Neuronal stem cell (in vitro differentiated cells): ENCODE measurements at regions not wholly inside any gene's neighbourhood (a gene's known extent, or its start where the extent isn't known, plus 50 kb on each side); places are given as distances from the start of the nearest gene placed in this dataset.
"Not testable (repeated sequence)": the region's sequence is repeated elsewhere in the genome, so short reads cannot be mapped to it uniquely, and the experiment has no call there.

Experiments
- DNase-seq: peaks from one replicate; pipeline ENCODE4 v3.0.0-alpha.2; 2013; ENCODE audit warnings: low spot score
- H2AFZ ChIP-seq: one replicate; pipeline ENCODE4 v1.6.1; 2013; ENCODE audit warnings: mild to moderate bottlenecking, low read length, inconsistent platforms
- H2AK5ac ChIP-seq: 2 replicates; pipeline ENCODE4 v1.6.1; 2013; ENCODE audit warnings: low read depth, mild to moderate bottlenecking, inconsistent platforms, low read length, moderate library complexity, mixed read lengths
- H2BK120ac ChIP-seq: 2 replicates; pipeline ENCODE4 v1.6.1; 2013; ENCODE audit warnings: low read depth, mild to moderate bottlenecking, inconsistent platforms, low read length, moderate library complexity, mixed read lengths
- H2BK12ac ChIP-seq: one replicate; pipeline ENCODE4 v1.6.1; 2013; ENCODE audit warnings: low read length, inconsistent platforms
- H2BK15ac ChIP-seq: 2 replicates; pipeline ENCODE4 v1.6.1; 2013; ENCODE audit warnings: mild to moderate bottlenecking, low read length, inconsistent platforms, mixed read lengths
- H2BK5ac ChIP-seq: one replicate; pipeline ENCODE4 v1.6.1; 2013; ENCODE audit warnings: inconsistent platforms, mild to moderate bottlenecking, low read length, moderate library complexity
- H3K14ac ChIP-seq: one replicate; pipeline ENCODE4 v1.6.1; 2013; ENCODE audit warnings: low read length, inconsistent platforms
- H3K18ac ChIP-seq: 2 replicates; pipeline ENCODE4 v1.6.1; 2013; ENCODE audit warnings: low read length, inconsistent platforms
- H3K23ac ChIP-seq: 2 replicates; pipeline ENCODE4 v1.6.1; 2013; ENCODE audit warnings: low read depth, mild to moderate bottlenecking, mixed read lengths, low read length, inconsistent platforms; ENCODE audit not compliant: poor library complexity
- H3K27ac ChIP-seq: replicated peaks from 3 replicates; pipeline ENCODE4 v1.5.1; 2013; ENCODE audit warnings: low read length, inconsistent platforms
- H3K27me3 ChIP-seq, 3 experiments: 2 replicates each; pipeline ENCODE4 v1.6.1; 2013; ENCODE audit warnings: low read length in 3 of 3, mild to moderate bottlenecking in 2 of 3, inconsistent platforms in 1 of 3, low read depth in 1 of 3, mixed read lengths in 1 of 3, moderate library complexity in 1 of 3; ENCODE audit not compliant: control insufficient read depth in 3 of 3, insufficient read depth in 3 of 3
- H3K36me3 ChIP-seq, 2 donors: replicated peaks in 1 of 2; 2 replicates each; pipeline ENCODE4 v1.6.1; 2013; ENCODE audit warnings: low read length in 2 of 2; ENCODE audit not compliant: control insufficient read depth in 2 of 2, insufficient read depth in 2 of 2
- H3K4ac ChIP-seq: 2 replicates; pipeline ENCODE4 v1.6.1; 2013; ENCODE audit warnings: inconsistent platforms, mild to moderate bottlenecking, low read length, moderate library complexity
- H3K4me1 ChIP-seq, 2 donors: 1 replicate in 1 of 2; 2 replicates in 1 of 2; pipeline ENCODE4 v1.6.1; 2013; ENCODE audit warnings: low read length in 2 of 2, low read depth in 1 of 2; ENCODE audit not compliant: control insufficient read depth in 2 of 2, insufficient read depth in 1 of 2
- H3K4me2 ChIP-seq: one replicate; pipeline ENCODE4 v1.6.1; 2013; ENCODE audit warnings: mild to moderate bottlenecking, low read length, inconsistent platforms; ENCODE audit not compliant: insufficient read depth, poor library complexity, severe bottlenecking
- H3K4me3 ChIP-seq, 2 donors: 2 replicates each; pipeline ENCODE4 v1.5.1; 2013; ENCODE audit warnings: low read length in 2 of 2, mild to moderate bottlenecking in 2 of 2, inconsistent platforms in 1 of 2, moderate library complexity in 1 of 2
- H3K79me1 ChIP-seq: one replicate; pipeline ENCODE4 v1.6.1; 2013; ENCODE audit warnings: low read depth, mild to moderate bottlenecking, inconsistent platforms, low read length, moderate library complexity
- H3K9ac ChIP-seq: one replicate; pipeline ENCODE4 v1.6.1; 2013; ENCODE audit warnings: mild to moderate bottlenecking, low read depth, low read length, inconsistent platforms; ENCODE audit not compliant: poor library complexity
- H3K9me3 ChIP-seq, 2 donors: replicated peaks in 1 of 2; 2 replicates each; pipeline versions ENCODE3 to v1.6.1; 2013; ENCODE audit warnings: low read length in 2 of 2, mild to moderate bottlenecking in 2 of 2, inconsistent platforms in 1 of 2, low read depth in 1 of 2, mixed read lengths in 1 of 2, moderate library complexity in 1 of 2; ENCODE audit not compliant: control insufficient read depth in 2 of 2, insufficient read depth in 1 of 2
- H4K8ac ChIP-seq: one replicate; pipeline ENCODE4 v1.6.1; 2013; ENCODE audit warnings: low read depth, mild to moderate bottlenecking, inconsistent platforms, low read length, moderate library complexity
- H4K91ac ChIP-seq: one replicate; pipeline ENCODE4 v1.6.1; 2013; ENCODE audit warnings: low read length, low read depth, mild to moderate bottlenecking, inconsistent platforms; ENCODE audit not compliant: poor library complexity
- WGBS, 2 donors: extraction: QIAGEN DNeasy Blood & Tissue Kit; methylation state at CpG; one replicate each; pipeline ENCODE4 v1.1.7; 2013; ENCODE audit warnings: missing lambda C conversion rate in 2 of 2, mixed read lengths in 1 of 2; ENCODE audit not compliant: insufficient read length in 2 of 2, insufficient replicate concordance in 1 of 2; ENCODE audit errors: extremely low coverage in 2 of 2; 5-methylcytosine and 5-hydroxymethylcytosine counted together

- DNase-seq: no peak
- Histone ChIP-seq H2AK5ac (no peak overlapping the region), H3K36me3 (no peaks in the 10 kb centered on the region), H3K4me1 (no peaks in the 10 kb centered on the region), H3K4me3 (no peak overlapping the region), H3K23ac (no peak overlapping the region), H2BK120ac (no peak overlapping the region), H3K4ac (no peak overlapping the region), H2BK5ac (no peak overlapping the region), H3K18ac (no peak overlapping the region), H4K91ac (no peak overlapping the region), H3K9me3 (no peaks in the 10 kb centered on the region), H3K27ac (no peak overlapping the region), H2BK15ac (no peak overlapping the region), H3K14ac (no peak overlapping the region), H3K79me1 (no peaks in the 10 kb centered on the region), H2AFZ (no peak overlapping the region), H2BK12ac (no peak overlapping the region), H3K27me3 (no peaks in the 10 kb centered on the region), H3K4me2 (no peak overlapping the region), H3K9ac (no peak overlapping the region), H4K8ac (no peak overlapping the region)
- WGBS, 2 donors: no CpG with 5 or more reads among the region's 7 CpGs
These were observed 103.6 kb upstream of the ADGRG2 start for GRCh38 chrX:19225909-19226308.

GRCh38 chrX:19229896-19230295 is 107.6 kb upstream of the ADGRG2 start:
- DNase-seq, H3K27ac ChIP-seq, H3K79me1 ChIP-seq, H3K14ac ChIP-seq, H3K27me3 ChIP-seq, H3K18ac ChIP-seq, H3K9ac ChIP-seq, H2BK5ac ChIP-seq, H2BK15ac ChIP-seq, H4K91ac ChIP-seq, H4K8ac ChIP-seq, H3K4me3 ChIP-seq, H3K36me3 ChIP-seq, H3K4me1 ChIP-seq, H2BK12ac ChIP-seq, H3K4ac ChIP-seq, H3K9me3 ChIP-seq, H3K23ac ChIP-seq, H2AK5ac ChIP-seq, H2AFZ ChIP-seq, H2BK120ac ChIP-seq, H3K4me2 ChIP-seq: not testable (repeated sequence)
- no CpG with 5 or more reads among the region's 4 CpGs for WGBS, 2 donors

DNA sequence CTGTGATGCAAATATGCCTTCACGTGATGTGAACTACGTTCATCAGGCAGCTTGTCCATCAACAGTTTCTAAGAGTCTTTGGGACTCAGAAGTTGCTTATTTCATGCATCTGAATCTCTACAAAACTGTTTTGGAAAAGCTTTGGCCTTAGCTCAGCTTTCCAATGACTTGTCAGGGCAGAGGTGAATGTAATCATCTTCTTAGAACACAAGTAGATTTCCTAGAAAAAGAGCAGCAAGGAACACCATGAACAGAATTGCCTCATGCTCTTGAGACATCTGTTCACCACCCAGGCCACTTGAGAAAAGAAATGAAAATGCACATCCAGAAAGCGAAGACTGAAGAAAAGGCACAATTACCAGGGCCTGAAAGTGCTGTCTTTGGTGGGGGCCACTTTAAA is 105.8 kb upstream of the PDHA1 start:
- Histone ChIP-seq H3K79me1 (no peaks in the 10 kb centered on the region), H3K4me3 (no peak overlapping the region), H3K23ac (no peak overlapping the region), H3K4me1 (no peaks in the 10 kb centered on the region), H2BK5ac (no peak overlapping the region), H3K4me2 (no peak overlapping the region), H3K9me3 (no peaks in the 10 kb centered on the region), H2AK5ac (no peak overlapping the region), H2BK12ac (no peak overlapping the region), H3K4ac (no peak overlapping the region), H3K36me3 (no peaks in the 10 kb centered on the region), H4K8ac (no peak overlapping the region), H2BK15ac (no peak overlapping the region), H2AFZ (no peak overlapping the region), H3K27ac (no peak overlapping the region), H3K27me3 (no peaks in the 10 kb centered on the region), H4K91ac (no peak overlapping the region), H3K18ac (no peak overlapping the region), H3K14ac (no peak overlapping the region), H2BK120ac (no peak overlapping the region), H3K9ac (no peak overlapping the region)
- no CpG with 5 or more reads among the region's 3 CpGs for WGBS, 2 donors
- DNase-seq: no peak

DNA sequence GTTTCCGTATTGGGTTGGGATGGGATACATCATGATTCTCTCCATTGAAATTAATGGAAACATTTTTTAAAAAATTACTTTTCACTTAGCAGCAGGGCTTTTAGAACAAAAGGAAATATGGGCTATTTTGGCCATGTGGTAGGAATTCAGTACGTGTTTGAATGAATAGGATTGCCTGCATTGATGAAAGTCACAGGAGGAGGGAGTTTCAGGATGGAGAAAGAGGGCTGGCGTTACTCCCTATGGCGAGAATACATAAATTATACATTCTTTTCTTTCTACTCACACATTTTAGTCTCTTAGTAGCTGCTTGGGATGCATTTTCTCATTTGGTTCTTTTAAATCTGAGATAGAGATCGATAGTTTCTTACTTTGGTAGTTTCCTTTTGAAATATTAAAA is 100.3 kb upstream of the PDHA1 start:
- no CpG with 5 or more reads among the region's 5 CpGs for WGBS, 2 donors
- H3K4me2 ChIP-seq: no peak overlapping the region
- no peak overlapping the region for H2BK120ac ChIP-seq
- H3K79me1 ChIP-seq: no peaks in the 10 kb centered on the region
- no peaks in the 10 kb centered on the region for H3K36me3 ChIP-seq
- no peak overlapping the region for H3K23ac ChIP-seq
- H3K4ac ChIP-seq: no peak overlapping the region
- H3K27ac ChIP-seq: no peak overlapping the region
- no peak overlapping the region for H2AK5ac ChIP-seq
- no peak overlapping the region for H3K9ac ChIP-seq
- no peak overlapping the region for H3K4me3 ChIP-seq
- H3K27me3 ChIP-seq: no peaks in the 10 kb centered on the region
- H3K9me3 ChIP-seq: no peaks in the 10 kb centered on the region
- no peak overlapping the region for H2BK15ac ChIP-seq
- H3K14ac ChIP-seq: no peak overlapping the region
- no peak for DNase-seq
- H4K91ac ChIP-seq: no peak overlapping the region
- H3K4me1 ChIP-seq: no peaks in the 10 kb centered on the region
- no peak overlapping the region for H2AFZ ChIP-seq
- no peak overlapping the region for H4K8ac ChIP-seq
- no peak overlapping the region for H2BK12ac ChIP-seq
- H3K18ac ChIP-seq: no peak overlapping the region
- H2BK5ac ChIP-seq: no peak overlapping the region
